ENCODE measurements at regions not wholly inside any gene's neighbourhood (a gene's known extent, or its start where the extent isn't known, plus 50 kb on each side); places are given as distances from the start of the nearest gene placed in this dataset.

GRCh38 chr2:157194097-157194688 lies 63.3 kb upstream of the GALNT5 start:
- TF ChIP-seq EZH2phosphoT487 (IDR thresholded peaks at IDR 0.05; ENCODE audit: insufficient read depth, low read depth) (no peak), EZH2 (IDR thresholded peaks at IDR 0.05; ENCODE audit: insufficient read depth, poor library complexity, severe bottlenecking) (no peak)
